ENCODE measurements at regions not wholly inside any gene's neighbourhood (a gene's known extent, or its start where the extent isn't known, plus 50 kb on each side); places are given as distances from the start of the nearest gene placed in this dataset.

- no peaks in the 10 kb centered on the region for H3K9me2 ChIP-seq (replicated peaks; ENCODE audit: insufficient read depth, low read length)
- H3K79me2 ChIP-seq (ENCODE audit: insufficient read depth, low read length) = no peaks in the 10 kb centered on the region
- H3K27me3 ChIP-seq (ENCODE audit: low read length) = no peaks in the 10 kb centered on the region
- no peak overlapping the region for H3K9ac ChIP-seq (ENCODE audit: low read length)
- H3K9me3 ChIP-seq (ENCODE audit: insufficient read depth, low read length) = peaks cover 4% of the 10 kb centered on the region; the same call in 1 of the 2 replicates
- no peak overlapping the region for H3K27ac ChIP-seq (ENCODE audit: low read depth, low read length)
- H4K20me1 ChIP-seq (ENCODE audit: low read depth, low read length) = no peaks in the 10 kb centered on the region
- no peak overlapping the region for H3K4me3 ChIP-seq (ENCODE audit: insufficient read depth, low read length, poor library complexity, severe bottlenecking)
- H3K4me2 ChIP-seq (ENCODE audit: low read depth, low read length, poor library complexity, severe bottlenecking) = no peak overlapping the region
- H3F3A ChIP-seq (ENCODE audit: insufficient read depth) = no peaks in the 10 kb centered on the region
- no peak for TF ChIP-seq EZH2phosphoT487 (conservative IDR thresholded peaks at IDR 0.05; ENCODE audit: low read length)
- TF ChIP-seq CTCF (IDR thresholded peaks at IDR 0.05; ENCODE audit: insufficient read depth, low read length, poor library complexity, severe bottlenecking) = no peak
- H2AFZ ChIP-seq (ENCODE audit: low read depth, low read length, severe bottlenecking) = peak overlapping the region; percentile 73
- no peaks in the 10 kb centered on the region for H3K36me3 ChIP-seq (ENCODE audit: low read length)
Measured at GRCh38 chr13:61685682-61686012, 270.0 kb upstream of the PCDH20 start.

GRCh38 chr13:61684976-61685681, 269.5 kb upstream of the PCDH20 start:
- Histone ChIP-seq H3K27ac (ENCODE audit: low read depth, low read length) (no peak overlapping the region), H3K9ac (ENCODE audit: low read length) (no peak overlapping the region), H3F3A (ENCODE audit: insufficient read depth) (no peaks in the 10 kb centered on the region), H3K9me2 (replicated peaks; ENCODE audit: insufficient read depth, low read length) (no peaks in the 10 kb centered on the region), H3K27me3 (ENCODE audit: low read length) (no peaks in the 10 kb centered on the region), H3K36me3 (ENCODE audit: low read length) (no peaks in the 10 kb centered on the region), H3K9me3 (ENCODE audit: insufficient read depth, low read length) (peaks cover 4% of the 10 kb centered on the region; the same call in 1 of the 2 replicates), H3K79me2 (ENCODE audit: insufficient read depth, low read length) (no peaks in the 10 kb centered on the region), H2AFZ (ENCODE audit: low read depth, low read length, severe bottlenecking) (peak overlapping the region; percentile 73), H3K4me2 (ENCODE audit: low read depth, low read length, poor library complexity, severe bottlenecking) (no peak overlapping the region), H3K4me3 (ENCODE audit: insufficient read depth, low read length, poor library complexity, severe bottlenecking) (no peak overlapping the region), H4K20me1 (ENCODE audit: low read depth, low read length) (no peaks in the 10 kb centered on the region)
- no peak for TF ChIP-seq CTCF (IDR thresholded peaks at IDR 0.05; ENCODE audit: insufficient read depth, low read length, poor library complexity, severe bottlenecking)
- no peak for TF ChIP-seq EZH2phosphoT487 (conservative IDR thresholded peaks at IDR 0.05; ENCODE audit: low read length)

DNA sequence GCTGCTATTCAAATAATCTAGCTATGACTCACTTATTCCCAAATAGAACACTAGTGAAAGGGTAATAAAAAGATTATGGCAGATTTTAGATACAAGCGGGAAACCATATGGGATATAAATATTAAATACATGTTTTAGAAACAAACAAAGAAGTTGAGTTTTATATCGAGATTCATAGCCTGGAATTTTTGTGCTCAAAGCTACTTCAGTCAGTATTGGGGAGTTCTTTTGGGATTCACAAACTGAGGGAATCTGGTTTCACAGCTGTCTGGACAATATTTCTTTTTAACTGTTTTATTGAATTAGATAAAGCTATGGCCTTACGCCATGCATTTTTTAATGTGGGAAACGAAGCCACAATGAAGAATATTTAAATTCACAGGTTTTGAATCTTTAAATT, 257.1 kb upstream of the PCDH20 start:
- H3K27me3 ChIP-seq (ENCODE audit: low read length) = no peaks in the 10 kb centered on the region
- no peaks in the 10 kb centered on the region for H3K9me3 ChIP-seq (ENCODE audit: insufficient read depth, low read length)
- H3K9ac ChIP-seq (ENCODE audit: low read length) = no peak overlapping the region
- H3K79me2 ChIP-seq (ENCODE audit: insufficient read depth, low read length) = no peaks in the 10 kb centered on the region
- no peak overlapping the region for H3K4me2 ChIP-seq (ENCODE audit: low read depth, low read length, poor library complexity, severe bottlenecking)
- TF ChIP-seq CTCF (IDR thresholded peaks at IDR 0.05; ENCODE audit: insufficient read depth, low read length, poor library complexity, severe bottlenecking) (no peak), EZH2phosphoT487 (conservative IDR thresholded peaks at IDR 0.05; ENCODE audit: low read length) (no peak)
- H3K36me3 ChIP-seq (ENCODE audit: low read length) = no peaks in the 10 kb centered on the region
- no peak overlapping the region for H3K27ac ChIP-seq (ENCODE audit: low read depth, low read length)
- H3K4me3 ChIP-seq (ENCODE audit: insufficient read depth, low read length, poor library complexity, severe bottlenecking) = no peak overlapping the region
- no peaks in the 10 kb centered on the region for H3F3A ChIP-seq (ENCODE audit: insufficient read depth)
- H3K9me2 ChIP-seq (replicated peaks; ENCODE audit: insufficient read depth, low read length) = no peaks in the 10 kb centered on the region
- H4K20me1 ChIP-seq (ENCODE audit: low read depth, low read length) = no peaks in the 10 kb centered on the region
- no peak overlapping the region for H2AFZ ChIP-seq (ENCODE audit: low read depth, low read length, severe bottlenecking)

Measured in SU-DHL-6 (cell line).